Panc1 (cell line): ENCODE measurements at regions not wholly inside any gene's neighbourhood (a gene's known extent, or its start where the extent isn't known, plus 50 kb on each side); places are given as distances from the start of the nearest gene placed in this dataset.

ENCODE experiments used
- ATAC-seq: fragments of 200-7000 bp; cut with Tn5 transposase; 2 replicates; pipeline ENCODE4 v1.9.1; 2020; ENCODE audit warnings: mild to moderate bottlenecking, moderate library complexity
- BruUV-seq: library from RNA; stranded (reverse); fragments of 400-500 nt; replicated peaks from 2 replicates; lab custom pipeline; 2021; lab: Mats Ljungman, UMichigan
- CTCF ChIA-PET: fragments of 300-600 bp; sonication (Branson Sonifier 250); formaldehyde crosslinking; loops from one replicate; lab custom pipeline; 2022; ENCODE audit warnings: antibody characterized with exemption; lab: Charles Lee
- POLR2A ChIA-PET: fragments of 300-600 bp; sonication (Branson Sonifier 250); formaldehyde crosslinking; loops from one replicate; lab custom pipeline; 2022; ENCODE audit warnings: antibody characterized with exemption; lab: Charles Lee
- DNase-seq: peaks from one replicate; pipeline ENCODE4 v3.0.0-alpha.2; 2010; ENCODE audit warnings: low read depth, low spot score
- H3K27ac ChIP-seq: 2 replicates; pipeline ENCODE4 v1.5.1; 2011; ENCODE audit warnings: mild to moderate bottlenecking, low read length, inconsistent platforms
- H3K27me3 ChIP-seq: fragments of 200-500 bp; sonication (Bioruptor generic); 2 replicates; pipeline ENCODE4 v1.6.0; 2014; ENCODE audit warnings: low read length, inconsistent platforms; ENCODE audit not compliant: control insufficient read depth, insufficient read depth
- H3K36me3 ChIP-seq: fragments of 200-500 bp; sonication (Bioruptor generic); 2 replicates; pipeline ENCODE4 v1.5.1; 2014; ENCODE audit warnings: inconsistent platforms, mild to moderate bottlenecking, low read length, moderate library complexity; ENCODE audit not compliant: control insufficient read depth, insufficient read depth
- H3K4me1 ChIP-seq: 2 replicates; pipeline ENCODE4 v1.5.1; 2011; ENCODE audit warnings: inconsistent platforms, mild to moderate bottlenecking, low read length, moderate library complexity; ENCODE audit not compliant: control insufficient read depth, insufficient read depth
- H3K4me3 ChIP-seq, 2 experiments: 2 replicates each; pipeline ENCODE4 v1.5.1; 2011 to 2012; ENCODE audit warnings: low read depth in 2 of 2, low read length in 2 of 2, mild to moderate bottlenecking in 2 of 2, inconsistent platforms in 1 of 2, moderate library complexity in 1 of 2
- H3K9me3 ChIP-seq: fragments of 200-500 bp; sonication (Bioruptor generic); 2 replicates; pipeline ENCODE4 v1.5.1; 2014; ENCODE audit warnings: low read depth, mild to moderate bottlenecking, inconsistent platforms, low read length, moderate library complexity; ENCODE audit not compliant: control insufficient read depth, insufficient read depth
- CTCF ChIP-seq: fragments of 450-650 bp; IDR thresholded peaks from 2 replicates; pipeline ENCODE4 v1.5.1; 2017; ENCODE audit warnings: mild to moderate bottlenecking
- POLR2AphosphoS5 ChIP-seq: IDR thresholded peaks from 2 replicates; pipeline ENCODE4 v1.6.1; 2012; ENCODE audit warnings: mild to moderate bottlenecking, low read depth, low read length, moderate library complexity
- REST ChIP-seq, 2 experiments: IDR thresholded peaks; 2 replicates each; pipeline ENCODE4 v1.6.1; 2011 to 2012; ENCODE audit warnings: low read depth in 2 of 2, control low read depth in 1 of 2, low read length in 1 of 2, mild to moderate bottlenecking in 1 of 2, moderate library complexity in 1 of 2; ENCODE audit not compliant: insufficient read depth in 1 of 2
- SIN3A ChIP-seq: IDR thresholded peaks from 2 replicates; pipeline ENCODE4 v1.6.1; 2012; ENCODE audit warnings: low read depth, mild to moderate bottlenecking, low read length, moderate library complexity, borderline replicate concordance; ENCODE audit not compliant: insufficient read depth
- TCF7L2 ChIP-seq: IDR thresholded peaks from 2 replicates; pipeline ENCODE4 v1.6.1; 2011; ENCODE audit warnings: mild to moderate bottlenecking, low read depth, low read length, inconsistent platforms
- in situ Hi-C: cut with HindIII; loops from 2 replicates; pipeline ENCODE4 v1.10.0; 2016; ENCODE audit warnings: low sequenced_read_pairs, low pct_unique_long_range_greater_than_20kb
- intact Hi-C: fragments of 100-400 bp; cut with micrococcal nuclease; formaldehyde crosslinking; loops from one replicate; pipeline ENCODE4 v1.10.0; 2022; ENCODE audit not compliant: unreplicated experiment

GRCh38 chr6:97669191-97670031 lies 386.4 kb upstream of the MMS22L start:
- Histone ChIP-seq H3K4me1 (no peaks in the 10 kb centered on the region; the same call in 1 of the 2 replicates), H3K27me3 (no peaks in the 10 kb centered on the region), H3K9me3 (no peaks in the 10 kb centered on the region), H3K36me3 (no peaks in the 10 kb centered on the region), H3K27ac (no peak overlapping the region), H3K4me3 (peak overlapping the region; percentile 19 to 41; a peak in 3 of 4 replicates)
- intact Hi-C loops = no loop called here
- no TSS peak for BruUV-seq
- no peak for TF ChIP-seq REST (IDR thresholded peaks at IDR 0.05; ENCODE audit: insufficient read depth in 1 of 2, low read depth in 2 of 2, low read length in 1 of 2)
- TF ChIP-seq SIN3A = no peak
- no peak for TF ChIP-seq CTCF
- TF ChIP-seq POLR2AphosphoS5 = no peak
- no peak for TF ChIP-seq TCF7L2
- POLR2A ChIA-PET = no interaction called here
- ATAC-seq (peak; percentile 65), DNase-seq (no peak)
- CTCF ChIA-PET = no interaction called here
- in situ Hi-C loops = no loop called here

DNA sequence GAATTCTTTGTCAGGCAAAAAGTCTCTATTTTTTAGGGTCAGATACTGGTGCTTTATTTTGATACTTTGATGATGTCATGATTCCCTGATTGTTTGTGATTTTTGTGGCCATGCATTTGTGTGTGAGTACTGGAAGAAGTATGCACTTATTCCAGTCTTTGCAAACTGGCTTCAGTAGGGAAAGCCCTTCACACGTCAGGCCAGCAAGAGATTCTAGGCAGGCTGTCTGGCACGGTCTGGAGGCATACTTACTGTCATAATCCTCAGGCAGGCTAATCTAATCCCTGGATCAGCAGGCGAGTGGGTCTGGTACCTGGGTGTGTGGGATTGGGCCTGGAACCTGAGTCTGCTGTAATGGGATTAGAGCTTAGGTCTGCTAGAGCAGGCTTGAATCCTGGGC lies 391.8 kb upstream of the MMS22L start:
- Histone ChIP-seq H3K27ac (no peak overlapping the region), H3K4me1 (no peaks in the 10 kb centered on the region), H3K27me3 (no peaks in the 10 kb centered on the region), H3K9me3 (no peaks in the 10 kb centered on the region), H3K4me3 (no peak overlapping the region), H3K36me3 (no peaks in the 10 kb centered on the region)
- TF ChIP-seq TCF7L2 (no peak), SIN3A (no peak), CTCF (no peak), POLR2AphosphoS5 (no peak), REST (IDR thresholded peaks at IDR 0.05; ENCODE audit: insufficient read depth in 1 of 2, low read depth in 2 of 2, low read length in 1 of 2) (no peak)
- ChIA-PET POLR2A (no interaction called here), CTCF (interaction anchor here (0.7 kb wide), 1 partner anchor 53 kb away, joined by 3 read pairs; no protein-coding TSS in a partner anchor)
- in situ Hi-C loops (no loop called here), intact Hi-C loops (no loop called here)
- ATAC-seq = no peak
- BruUV-seq = no TSS peak
- DNase-seq = no peak
